Mucosa of gallbladder (tissue), 1 donor: ENCODE measurements at regions not wholly inside any gene's neighbourhood (a gene's known extent, or its start where the extent isn't known, plus 50 kb on each side); places are given as distances from the start of the nearest gene placed in this dataset.

Source experiments
- DNase-seq: peaks from one replicate; pipeline ENCODE4 v3.0.0-alpha.2; 2020; ENCODE audit warnings: low spot score
- donor health status: DM: no; HTN: no; CAD: no.

GRCh38 chr12:94714378-94715114 is 64.2 kb upstream of the TMCC3 start:
- no peak for DNase-seq

DNA sequence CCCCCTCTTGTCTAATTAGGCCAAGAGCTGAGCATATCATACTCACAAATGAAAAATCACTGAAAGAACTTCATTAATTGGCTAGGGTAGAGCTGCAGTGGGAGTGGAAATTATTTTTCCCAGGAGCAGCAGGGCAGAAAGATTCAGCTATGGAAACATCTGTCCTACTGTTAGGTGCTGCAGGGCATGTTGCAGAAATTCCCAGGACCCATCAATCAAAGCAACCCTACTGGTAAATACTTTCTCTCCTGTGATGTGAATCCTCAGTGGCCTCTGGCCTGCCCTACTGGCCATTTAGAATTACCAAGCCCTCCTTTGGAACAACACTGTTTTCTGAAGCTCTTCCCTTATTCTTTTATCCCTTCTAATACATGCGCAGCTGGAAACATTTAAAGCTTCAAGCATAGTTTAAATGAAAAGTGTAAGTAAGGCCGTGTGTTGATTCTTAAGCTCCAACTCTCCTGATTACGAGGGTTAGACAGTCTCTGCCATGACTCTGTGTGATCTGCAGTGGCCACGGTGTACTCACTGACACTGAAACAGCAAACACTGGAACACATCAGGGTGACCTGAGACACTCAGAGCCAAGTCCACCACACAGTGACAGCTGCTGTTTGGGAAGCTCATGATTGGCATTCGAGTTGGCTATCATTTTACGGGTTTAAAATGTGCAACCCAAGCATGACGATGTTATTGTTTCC is 62.6 kb upstream of the TMCC3 start:
- DNase-seq: no peak

DNA sequence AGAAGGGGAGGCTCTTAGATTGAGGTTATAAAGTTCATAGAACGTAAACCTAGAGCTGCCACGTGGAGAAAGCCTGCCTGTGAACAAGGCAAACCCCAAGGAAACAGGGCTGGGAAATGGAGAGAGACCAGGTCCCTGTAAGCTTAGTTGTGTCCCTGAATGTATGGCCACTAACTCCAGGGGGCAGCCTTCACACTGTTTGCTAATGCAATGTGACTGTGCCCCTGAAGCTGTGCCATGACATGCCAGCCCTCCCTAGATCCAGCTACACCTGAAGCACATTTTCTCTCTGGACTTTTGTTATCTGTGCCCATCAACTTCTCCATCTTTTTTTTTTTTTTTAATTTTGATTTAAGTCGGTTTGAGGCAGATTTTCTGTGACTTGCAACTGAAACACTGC is 60.6 kb upstream of the TMCC3 start:
- no peak for DNase-seq

- peak; percentile 39 for DNase-seq
Measured at GRCh38 chr12:94707892-94708291, 57.5 kb upstream of the TMCC3 start.

GRCh38 chr12:94707036-94707435 is 56.7 kb upstream of the TMCC3 start:
- no peak for DNase-seq

- DNase-seq: no peak
Measured at GRCh38 chr12:94706250-94706661, 55.9 kb upstream of the TMCC3 start.

DNA sequence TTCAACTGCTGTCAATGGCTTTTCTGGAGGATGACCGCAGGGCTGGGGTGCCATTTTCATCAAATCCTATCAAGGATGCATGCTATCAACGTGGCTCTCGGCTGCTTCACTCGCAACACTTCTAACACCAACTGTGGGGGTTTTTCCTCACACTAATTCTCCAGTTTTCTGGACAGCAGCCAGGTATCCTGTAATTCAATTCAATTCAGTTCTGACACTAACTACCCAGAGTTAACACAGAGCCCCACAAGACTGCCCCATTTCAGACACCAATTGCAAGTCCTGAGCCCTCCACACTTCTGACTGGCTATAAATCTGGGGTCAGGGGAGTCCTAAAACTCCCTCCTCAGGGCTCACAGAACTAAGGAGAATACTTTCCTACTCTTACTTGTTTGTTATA is 55.3 kb upstream of the TMCC3 start:
- DNase-seq: no peak

DNA sequence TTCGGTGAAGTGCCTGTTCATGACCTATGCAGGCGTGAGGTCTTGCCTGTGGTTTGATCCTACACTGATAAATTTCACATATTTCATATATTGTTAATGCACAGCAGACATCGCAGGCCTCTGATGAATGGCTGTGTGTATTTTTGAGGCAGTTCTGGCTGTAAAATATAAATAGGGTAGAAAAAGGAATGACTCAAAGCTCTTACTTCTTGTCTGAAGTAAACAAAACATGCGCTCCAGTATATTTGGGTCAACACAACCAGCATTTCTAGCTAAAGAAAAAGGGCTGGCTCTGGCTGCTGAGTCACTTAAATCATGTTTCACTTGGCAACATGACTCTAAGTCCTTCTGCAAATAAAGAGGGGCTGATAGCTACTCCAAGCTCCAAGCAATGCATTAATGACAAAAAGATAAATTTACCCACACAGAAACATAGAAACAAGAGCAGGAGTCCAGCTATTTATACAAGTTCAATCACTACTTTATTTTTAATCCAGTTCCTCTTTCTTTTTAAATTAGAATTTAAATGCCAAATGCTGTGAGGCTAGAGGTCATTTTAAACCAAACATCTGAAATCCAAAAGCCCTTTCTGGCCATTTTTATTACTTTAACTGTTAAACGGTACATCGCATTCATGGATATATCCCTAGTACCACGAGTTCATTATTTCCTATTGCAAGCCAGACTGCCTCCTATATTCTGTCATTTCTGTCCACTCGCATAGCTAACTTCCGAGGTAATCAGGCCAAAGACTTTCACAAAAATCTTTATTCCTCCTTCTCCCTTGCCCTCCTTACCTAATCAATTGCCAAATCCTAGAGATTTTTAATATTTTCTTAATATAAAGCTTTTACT is 54.3 kb upstream of the TMCC3 start:
- DNase-seq: peak; percentile 27

DNA sequence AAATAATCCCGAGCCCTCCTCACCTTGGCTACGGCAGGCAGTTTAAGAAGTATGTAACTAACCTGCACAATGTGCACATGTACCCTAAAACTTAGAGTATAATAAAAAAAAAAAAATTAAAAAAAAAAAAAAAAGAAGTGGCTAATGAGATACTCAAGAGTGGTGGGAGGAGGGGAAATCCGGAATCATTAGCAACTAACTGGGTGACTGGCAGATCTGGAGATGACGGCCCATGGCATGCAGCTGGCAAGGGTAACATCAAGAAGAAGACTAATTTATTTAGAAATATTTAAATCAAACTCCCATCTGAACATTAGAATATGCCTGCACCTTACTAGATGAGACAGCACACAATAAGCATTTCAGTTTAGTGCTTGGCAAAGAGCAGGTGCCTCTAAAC is 52.3 kb upstream of the TMCC3 start:
- DNase-seq: no peak

GRCh38 chr12:94701711-94702110 is 51.4 kb upstream of the TMCC3 start:
- no peak for DNase-seq

- DNase-seq: no peak
Measured at GRCh38 chr12:94700662-94701061, 50.3 kb upstream of the TMCC3 start.
